CD4-positive, CD25-positive, alpha-beta regulatory T cell (primary cell): ENCODE measurements at regions not wholly inside any gene's neighbourhood (a gene's known extent, or its start where the extent isn't known, plus 50 kb on each side); places are given as distances from the start of the nearest gene placed in this dataset.
A peak's percentile ranks its signal among the peaks of the same experiment; 100 is the strongest.

ENCODE experiments used
- ATAC-seq, 2 donors: fragments of 150-1000 bp; cut with Tn5 transposase; one replicate each; pipeline ENCODE4 v1.10.0; 2021; ENCODE audit warnings: low read depth in 2 of 2, moderate number of reproducible peaks in 2 of 2, moderate library complexity in 1 of 2
- DNase-seq, 3 donors: peaks; one replicate each; pipeline versions ENCODE4 v3.0.0 to v3.0.0-alpha.2; 2012 to 2022; ENCODE audit warnings: mixed read lengths in 1 of 3
- H3K27ac ChIP-seq: one replicate; pipeline ENCODE4 v1.7.0; 2013; ENCODE audit warnings: mild to moderate bottlenecking, low read length; ENCODE audit not compliant: insufficient read depth, poor library complexity, severe bottlenecking
- H3K27me3 ChIP-seq: one replicate; pipeline ENCODE4 v1.7.0; 2013; ENCODE audit warnings: low read length; ENCODE audit not compliant: control insufficient read depth, insufficient read depth
- H3K36me3 ChIP-seq: one replicate; pipeline ENCODE4 v1.7.0; 2013; ENCODE audit warnings: mild to moderate bottlenecking, low read length, moderate library complexity; ENCODE audit not compliant: control insufficient read depth, insufficient read depth
- H3K4me1 ChIP-seq: 2 replicates; pipeline ENCODE4 v1.7.0; 2013; ENCODE audit warnings: mild to moderate bottlenecking, low read length; ENCODE audit not compliant: insufficient read depth, control insufficient read depth, poor library complexity, severe bottlenecking
- H3K4me3 ChIP-seq: one replicate; pipeline ENCODE4 v1.7.0; 2013; ENCODE audit warnings: low read depth, mild to moderate bottlenecking, low read length, moderate library complexity
- H3K9me3 ChIP-seq, 2 experiments: 1 replicate in 1 of 2; 2 replicates in 1 of 2; pipeline ENCODE4 v1.7.0; 2013; ENCODE audit warnings: low read length in 2 of 2, mild to moderate bottlenecking in 1 of 2, moderate library complexity in 1 of 2; ENCODE audit not compliant: control insufficient read depth in 2 of 2
- H3K27ac Mint-ChIP-seq, 3 donors: one replicate each; pipeline ENCODE4 v1.8.0; 2020 to 2022; ENCODE audit warnings: mild to moderate bottlenecking in 3 of 3, mixed read lengths in 3 of 3, moderate library complexity in 2 of 3
- H3K27me3 Mint-ChIP-seq: one replicate; pipeline ENCODE4 v1.8.0; 2022; ENCODE audit warnings: mild to moderate bottlenecking, mixed read lengths
- H3K36me3 Mint-ChIP-seq: one replicate; pipeline ENCODE4 v1.8.0; 2020; ENCODE audit warnings: mixed read lengths
- H3K4me1 Mint-ChIP-seq, 4 donors: one replicate each; pipeline ENCODE4 v1.8.0; 2020 to 2022; ENCODE audit warnings: mixed read lengths in 4 of 4, mild to moderate bottlenecking in 1 of 4
- H3K4me3 Mint-ChIP-seq, 4 donors: one replicate each; pipeline ENCODE4 v1.8.0; 2020 to 2022; ENCODE audit warnings: mild to moderate bottlenecking in 4 of 4, mixed read lengths in 4 of 4, moderate library complexity in 3 of 4
- H3K9me3 Mint-ChIP-seq, 7 donors: one replicate each; pipeline ENCODE4 v1.8.0; 2020 to 2022; ENCODE audit warnings: mixed read lengths in 7 of 7, mild to moderate bottlenecking in 3 of 7, moderate library complexity in 2 of 7

GRCh38 chr1:234742622-234743021, 132.6 kb upstream of the IRF2BP2 start:
- Histone ChIP-seq H3K27me3 (no peaks in the 10 kb centered on the region), H3K9me3 (no peaks in the 10 kb centered on the region), H3K4me3 (no peak overlapping the region), H3K4me1 (no peaks in the 10 kb centered on the region), H3K27ac (no peak overlapping the region), H3K36me3 (no peaks in the 10 kb centered on the region)
- Mint-ChIP-seq H3K4me3 (no peak overlapping the region), H3K27me3 (peaks cover 13% of the 10 kb centered on the region), H3K9me3 (no peaks in the 10 kb centered on the region), H3K27ac (peak overlapping the region in 1 of 3 donors; percentile 36), H3K36me3 (no peaks in the 10 kb centered on the region), H3K4me1 (peaks cover 0 to 4% (median 0%) of the 10 kb centered on the region in 4 donors)
- ATAC-seq (no peak), DNase-seq (no peak)

GRCh38 chr1:234737967-234738314, 128.0 kb upstream of the IRF2BP2 start:
- H3K36me3 Mint-ChIP-seq: no peaks in the 10 kb centered on the region
- peaks cover 11% of the 10 kb centered on the region for H3K27me3 Mint-ChIP-seq
- H3K27ac ChIP-seq: no peak overlapping the region
- H3K4me1 ChIP-seq: no peaks in the 10 kb centered on the region
- no peaks in the 10 kb centered on the region for H3K9me3 Mint-ChIP-seq
- no peak for DNase-seq
- H3K4me1 Mint-ChIP-seq: peaks cover 0 to 8% (median under 1%) of the 10 kb centered on the region in 4 donors
- H3K36me3 ChIP-seq: no peaks in the 10 kb centered on the region
- H3K4me3 Mint-ChIP-seq: no peak overlapping the region
- no peaks in the 10 kb centered on the region for H3K27me3 ChIP-seq
- H3K27ac Mint-ChIP-seq: no peak overlapping the region
- no peaks in the 10 kb centered on the region for H3K9me3 ChIP-seq
- ATAC-seq: no peak
- no peak overlapping the region for H3K4me3 ChIP-seq

DNA sequence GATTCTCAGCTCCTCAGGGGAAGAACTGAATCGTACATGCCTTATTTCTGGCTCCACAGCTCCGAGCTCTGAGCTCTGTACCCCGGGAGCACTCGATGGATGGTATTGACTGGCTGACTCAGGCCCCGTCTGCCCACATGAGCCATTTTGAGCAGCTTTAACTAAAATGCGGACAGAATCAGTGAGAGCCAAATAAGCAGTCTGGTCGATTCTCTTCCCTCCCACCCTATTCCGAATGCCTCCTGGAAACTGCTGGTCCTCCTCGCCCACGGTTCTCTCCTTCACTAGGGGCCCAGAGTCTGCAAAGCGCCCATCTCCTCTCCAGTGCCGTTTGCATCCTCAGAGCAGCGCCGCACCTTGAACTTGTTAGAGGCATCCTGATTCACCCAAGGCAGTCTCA, 125.9 kb upstream of the IRF2BP2 start:
- Mint-ChIP-seq H3K9me3 (no peaks in the 10 kb centered on the region), H3K4me3 (peak overlapping the region in 1 of 4 donors; percentile 11), H3K4me1 (peaks cover 9 to 23% (median 16%) of the 10 kb centered on the region in 4 donors), H3K27me3 (peaks cover 1% of the 10 kb centered on the region), H3K27ac (no peak overlapping the region), H3K36me3 (no peaks in the 10 kb centered on the region)
- no peak for DNase-seq
- Histone ChIP-seq H3K9me3 (no peaks in the 10 kb centered on the region), H3K36me3 (no peaks in the 10 kb centered on the region), H3K4me1 (peaks cover 13% of the 10 kb centered on the region), H3K27me3 (no peaks in the 10 kb centered on the region), H3K4me3 (no peak overlapping the region), H3K27ac (no peak overlapping the region)
- ATAC-seq: no peak

GRCh38 chr1:234735476-234735875, 125.5 kb upstream of the IRF2BP2 start:
- Histone ChIP-seq H3K4me1 (peaks cover 18% of the 10 kb centered on the region), H3K27me3 (no peaks in the 10 kb centered on the region), H3K27ac (no peak overlapping the region), H3K4me3 (no peak overlapping the region), H3K36me3 (no peaks in the 10 kb centered on the region), H3K9me3 (no peaks in the 10 kb centered on the region)
- Mint-ChIP-seq H3K4me1 (peaks cover 11 to 27% (median 19%) of the 10 kb centered on the region in 4 donors), H3K4me3 (peak overlapping the region in 1 of 4 donors; percentile 11), H3K9me3 (no peaks in the 10 kb centered on the region), H3K27me3 (no peaks in the 10 kb centered on the region), H3K27ac (no peak overlapping the region), H3K36me3 (no peaks in the 10 kb centered on the region)
- ATAC-seq (no peak), DNase-seq (no peak)

GRCh38 chr1:234734869-234735268, 124.9 kb upstream of the IRF2BP2 start:
- H3K27me3 ChIP-seq: no peaks in the 10 kb centered on the region
- no peaks in the 10 kb centered on the region for H3K27me3 Mint-ChIP-seq
- no peak overlapping the region for H3K4me3 Mint-ChIP-seq
- H3K9me3 Mint-ChIP-seq: no peaks in the 10 kb centered on the region
- peak overlapping the region in 1 of 3 donors; percentile 71 for H3K27ac Mint-ChIP-seq
- H3K4me1 Mint-ChIP-seq: peaks cover 11 to 33% (median 24%) of the 10 kb centered on the region in 4 donors
- no peaks in the 10 kb centered on the region for H3K9me3 ChIP-seq
- H3K4me1 ChIP-seq: peaks cover 19% of the 10 kb centered on the region
- H3K4me3 ChIP-seq: no peak overlapping the region
- no peaks in the 10 kb centered on the region for H3K36me3 ChIP-seq
- ATAC-seq (no peak), DNase-seq (no peak)
- no peaks in the 10 kb centered on the region for H3K36me3 Mint-ChIP-seq
- no peak overlapping the region for H3K27ac ChIP-seq

- Mint-ChIP-seq H3K4me3 (no peak overlapping the region), H3K4me1 (peaks cover 11 to 36% (median 26%) of the 10 kb centered on the region in 4 donors), H3K9me3 (no peaks in the 10 kb centered on the region), H3K36me3 (no peaks in the 10 kb centered on the region), H3K27ac (no peak overlapping the region), H3K27me3 (no peaks in the 10 kb centered on the region)
- Histone ChIP-seq H3K36me3 (no peaks in the 10 kb centered on the region), H3K4me3 (no peak overlapping the region), H3K9me3 (no peaks in the 10 kb centered on the region), H3K27me3 (no peaks in the 10 kb centered on the region), H3K4me1 (peaks cover 19% of the 10 kb centered on the region), H3K27ac (no peak overlapping the region)
- ATAC-seq (no peak), DNase-seq (no peak)
Observed at GRCh38 chr1:234734412-234734835, 124.4 kb upstream of the IRF2BP2 start.

GRCh38 chr1:234733427-234733826, 123.4 kb upstream of the IRF2BP2 start:
- Mint-ChIP-seq H3K9me3 (no peaks in the 10 kb centered on the region), H3K4me3 (no peak overlapping the region), H3K27ac (peak overlapping the region in 2 of 3 donors; percentile 38 to 43), H3K4me1 (peaks cover 11 to 37% (median 26%) of the 10 kb centered on the region in 4 donors), H3K27me3 (no peaks in the 10 kb centered on the region), H3K36me3 (no peaks in the 10 kb centered on the region)
- ATAC-seq (no peak), DNase-seq (no peak)
- H3K4me3 ChIP-seq: no peak overlapping the region
- H3K36me3 ChIP-seq: no peaks in the 10 kb centered on the region
- H3K9me3 ChIP-seq: no peaks in the 10 kb centered on the region
- peaks cover 19% of the 10 kb centered on the region for H3K4me1 ChIP-seq
- no peaks in the 10 kb centered on the region for H3K27me3 ChIP-seq
- no peak overlapping the region for H3K27ac ChIP-seq

- Mint-ChIP-seq H3K4me1 (peaks cover 11 to 37% (median 26%) of the 10 kb centered on the region in 4 donors), H3K36me3 (no peaks in the 10 kb centered on the region), H3K4me3 (no peak overlapping the region), H3K27ac (peak overlapping the region in 2 of 3 donors; percentile 33 to 79), H3K9me3 (no peaks in the 10 kb centered on the region), H3K27me3 (no peaks in the 10 kb centered on the region)
- H3K27me3 ChIP-seq: no peaks in the 10 kb centered on the region
- H3K27ac ChIP-seq: no peak overlapping the region
- H3K4me1 ChIP-seq: peaks cover 19% of the 10 kb centered on the region
- no peak overlapping the region for H3K4me3 ChIP-seq
- DNase-seq (no peak), ATAC-seq (no peak)
- no peaks in the 10 kb centered on the region for H3K36me3 ChIP-seq
- no peaks in the 10 kb centered on the region for H3K9me3 ChIP-seq
Observed at GRCh38 chr1:234732671-234733390, 122.9 kb upstream of the IRF2BP2 start.
